ENCODE measurements at regions not wholly inside any gene's neighbourhood (a gene's known extent, or its start where the extent isn't known, plus 50 kb on each side); places are given as distances from the start of the nearest gene placed in this dataset.
"Not testable (repeated sequence)": the region's sequence is repeated elsewhere in the genome, so short reads cannot be mapped to it uniquely, and the experiment has no call there.

- ATAC-seq = no peak
- DNase-seq (ENCODE audit: low spot score) = no peak
Measured at GRCh38 chr7:159210581-159211235, 66.0 kb upstream of the VIPR2 start.

- no peak for DNase-seq (ENCODE audit: low spot score)
- no peak for ATAC-seq
Measured at GRCh38 chr7:159209429-159209828, 64.8 kb upstream of the VIPR2 start.

GRCh38 chr7:159207951-159208350 lies 63.3 kb upstream of the VIPR2 start:
- DNase-seq (ENCODE audit: low spot score) = no peak
- ATAC-seq = no peak

- DNase-seq (ENCODE audit: low spot score) = no peak
- no peak for ATAC-seq
Measured at GRCh38 chr7:159207393-159207792, 62.7 kb upstream of the VIPR2 start.

GRCh38 chr7:159205833-159206232 lies 61.2 kb upstream of the VIPR2 start:
- no peak for ATAC-seq
- DNase-seq (ENCODE audit: low spot score) = no peak

GRCh38 chr7:159204664-159205063 lies 60.0 kb upstream of the VIPR2 start:
- ATAC-seq (no peak), DNase-seq (ENCODE audit: low spot score) (no peak)

- not testable (repeated sequence) for DNase-seq (ENCODE audit: low spot score); ATAC-seq
Measured at GRCh38 chr7:159203253-159203652, 58.6 kb upstream of the VIPR2 start.

GRCh38 chr7:159201722-159202330 lies 57.2 kb upstream of the VIPR2 start:
- no peak for DNase-seq (ENCODE audit: low spot score)

GRCh38 chr7:159200421-159200820 lies 55.8 kb upstream of the VIPR2 start:
- no peak for ATAC-seq
- no peak for DNase-seq (ENCODE audit: low spot score)

More at GRCh38 chr7:159201722-159202330, 57.2 kb upstream of the VIPR2 start:
- no peak for ATAC-seq

- DNase-seq (ENCODE audit: low spot score) (no peak), ATAC-seq (no peak)
Measured at GRCh38 chr7:159198016-159198724, 53.5 kb upstream of the VIPR2 start.

- DNase-seq (ENCODE audit: low spot score) = no peak
Measured at GRCh38 chr7:159197066-159197975, 52.7 kb upstream of the VIPR2 start.

GRCh38 chr7:159196584-159196983 lies 51.9 kb upstream of the VIPR2 start:
- no peak for ATAC-seq
- DNase-seq (ENCODE audit: low spot score) = no peak

More at GRCh38 chr7:159197066-159197975, 52.7 kb upstream of the VIPR2 start:
- ATAC-seq = peak; percentile 65

GRCh38 chr7:159195946-159196345 lies 51.3 kb upstream of the VIPR2 start:
- DNase-seq (ENCODE audit: low spot score) (no peak), ATAC-seq (no peak)
